ENCODE measurements at regions not wholly inside any gene's neighbourhood (a gene's known extent, or its start where the extent isn't known, plus 50 kb on each side); places are given as distances from the start of the nearest gene placed in this dataset.

DNA sequence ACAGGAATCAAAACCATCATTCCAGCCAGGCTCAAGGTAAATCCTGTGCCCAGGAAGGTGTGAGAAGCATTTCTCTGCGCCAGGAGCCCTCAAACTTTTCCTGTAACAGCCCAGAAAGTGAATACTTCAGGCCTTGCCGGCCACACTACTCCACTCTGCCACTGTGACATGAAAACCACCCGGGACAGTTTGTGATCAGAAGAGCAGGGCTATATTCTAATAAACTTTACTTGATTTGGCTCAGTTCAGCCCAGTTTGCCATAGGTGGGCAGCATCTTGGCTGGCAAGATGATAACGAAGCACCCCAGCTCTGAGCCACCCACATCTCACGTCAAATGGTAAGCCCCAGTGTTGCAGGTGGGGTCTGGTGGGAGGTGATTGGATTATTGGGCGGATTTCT lies 249.4 kb downstream of the DLL1 start:
- TF ChIP-seq ZNF274 (IDR thresholded peaks at IDR 0.05; ENCODE audit: borderline replicate concordance, extremely low read depth, low read length) (no peak), TEAD4 (IDR thresholded peaks at IDR 0.05; ENCODE audit: low read depth, low read length) (no peak), KDM1A (IDR thresholded peaks at IDR 0.05; ENCODE audit: borderline replicate concordance, low read length) (no peak), EZH2 (IDR thresholded peaks at IDR 0.05; ENCODE audit: low read depth, low read length, severe bottlenecking) (no peak), SP1 (IDR thresholded peaks at IDR 0.05; ENCODE audit: low read depth, low read length) (no peak), POLR2A (IDR thresholded peaks at IDR 0.05; ENCODE audit: control extremely low read depth in 1 of 2, low read depth in 2 of 2, low read length in 2 of 2) (no peak), CHD2 (IDR thresholded peaks at IDR 0.05; ENCODE audit: low read length) (no peak), TBP (IDR thresholded peaks at IDR 0.05; ENCODE audit: low read depth, low read length) (no peak), SP4 (IDR thresholded peaks at IDR 0.05; ENCODE audit: low read length) (no peak), GTF2F1 (IDR thresholded peaks at IDR 0.05; ENCODE audit: borderline replicate concordance, low read depth, low read length) (no peak), SUZ12 (IDR thresholded peaks at IDR 0.05; ENCODE audit: low read length) (no peak), PHF8 (conservative IDR thresholded peaks at IDR 0.05; ENCODE audit: low read depth, low read length) (no peak), RNF2 (IDR thresholded peaks at IDR 0.05; ENCODE audit: borderline replicate concordance, low read depth, low read length, missing control alignments, poor library complexity, severe bottlenecking) (no peak)
- TF ChIP-seq, protein P1, sequence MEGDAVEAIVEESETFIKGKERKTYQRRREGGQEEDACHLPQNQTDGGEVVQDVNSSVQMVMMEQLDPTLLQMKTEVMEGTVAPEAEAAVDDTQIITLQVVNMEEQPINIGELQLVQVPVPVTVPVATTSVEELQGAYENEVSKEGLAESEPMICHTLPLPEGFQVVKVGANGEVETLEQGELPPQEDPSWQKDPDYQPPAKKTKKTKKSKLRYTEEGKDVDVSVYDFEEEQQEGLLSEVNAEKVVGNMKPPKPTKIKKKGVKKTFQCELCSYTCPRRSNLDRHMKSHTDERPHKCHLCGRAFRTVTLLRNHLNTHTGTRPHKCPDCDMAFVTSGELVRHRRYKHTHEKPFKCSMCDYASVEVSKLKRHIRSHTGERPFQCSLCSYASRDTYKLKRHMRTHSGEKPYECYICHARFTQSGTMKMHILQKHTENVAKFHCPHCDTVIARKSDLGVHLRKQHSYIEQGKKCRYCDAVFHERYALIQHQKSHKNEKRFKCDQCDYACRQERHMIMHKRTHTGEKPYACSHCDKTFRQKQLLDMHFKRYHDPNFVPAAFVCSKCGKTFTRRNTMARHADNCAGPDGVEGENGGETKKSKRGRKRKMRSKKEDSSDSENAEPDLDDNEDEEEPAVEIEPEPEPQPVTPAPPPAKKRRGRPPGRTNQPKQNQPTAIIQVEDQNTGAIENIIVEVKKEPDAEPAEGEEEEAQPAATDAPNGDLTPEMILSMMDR (IDR thresholded peaks at IDR 0.05; ENCODE audit: control extremely low read depth in 1 of 3, insufficient read depth in 1 of 3, low read depth in 1 of 3, low read length in 3 of 3), result no peak

All from H1 (cell line).